HG02571 (cell line): ENCODE measurements at regions not wholly inside any gene's neighbourhood (a gene's known extent, or its start where the extent isn't known, plus 50 kb on each side); places are given as distances from the start of the nearest gene placed in this dataset.

Experiments used
- ATAC-seq: cut with Tn5 transposase; IDR thresholded peaks from one replicate; pipeline ENCODE4 v1.9.1; 2021; ENCODE audit warnings: mild to moderate bottlenecking, moderate library complexity; ENCODE audit not compliant: unreplicated experiment

- no peak for ATAC-seq
Observed at GRCh38 chr1:60160141-60160540, 86.6 kb upstream of the C1orf87 start.

GRCh38 chr1:60156371-60156770 lies 82.8 kb upstream of the C1orf87 start:
- no peak for ATAC-seq

- ATAC-seq = no peak
Observed at GRCh38 chr1:60153961-60154360, 80.4 kb upstream of the C1orf87 start.

- no peak for ATAC-seq
Observed at GRCh38 chr1:60152891-60153290, 79.3 kb upstream of the C1orf87 start.

- ATAC-seq = no peak
Observed at GRCh38 chr1:60151311-60151710, 77.7 kb upstream of the C1orf87 start.

- no peak for ATAC-seq
Observed at GRCh38 chr1:60149251-60149650, 75.7 kb upstream of the C1orf87 start.

- no peak for ATAC-seq
Observed at GRCh38 chr1:60146884-60147283, 73.3 kb upstream of the C1orf87 start.

GRCh38 chr1:60145771-60146170 lies 72.2 kb upstream of the C1orf87 start:
- ATAC-seq = no peak

- no peak for ATAC-seq
Observed at GRCh38 chr1:60141743-60142142, 68.2 kb upstream of the C1orf87 start.

GRCh38 chr1:60141276-60141675 lies 67.7 kb upstream of the C1orf87 start:
- ATAC-seq = no peak

- ATAC-seq = no peak
Observed at GRCh38 chr1:60137406-60137805, 63.8 kb upstream of the C1orf87 start.

GRCh38 chr1:60136395-60136794 lies 62.8 kb upstream of the C1orf87 start:
- no peak for ATAC-seq

- no peak for ATAC-seq
Observed at GRCh38 chr1:60134716-60135115, 61.1 kb upstream of the C1orf87 start.

- ATAC-seq = no peak
Observed at GRCh38 chr1:60133848-60134247, 60.3 kb upstream of the C1orf87 start.

- no peak for ATAC-seq
Observed at GRCh38 chr1:60133000-60133673, 59.6 kb upstream of the C1orf87 start.

GRCh38 chr1:60132108-60132507 lies 58.5 kb upstream of the C1orf87 start:
- ATAC-seq = no peak

- ATAC-seq = no peak
Observed at GRCh38 chr1:60130703-60131102, 57.1 kb upstream of the C1orf87 start.

GRCh38 chr1:60129911-60130310 lies 56.3 kb upstream of the C1orf87 start:
- no peak for ATAC-seq

- ATAC-seq = no peak
Observed at GRCh38 chr1:60126723-60127122, 53.2 kb upstream of the C1orf87 start.
